ENCODE measurements at regions not wholly inside any gene's neighbourhood (a gene's known extent, or its start where the extent isn't known, plus 50 kb on each side); places are given as distances from the start of the nearest gene placed in this dataset.

- peak; percentile 19 for DNase-seq
Observed at GRCh38 chr2:176544991-176545956, 276.0 kb downstream of the MTX2 start.

DNA sequence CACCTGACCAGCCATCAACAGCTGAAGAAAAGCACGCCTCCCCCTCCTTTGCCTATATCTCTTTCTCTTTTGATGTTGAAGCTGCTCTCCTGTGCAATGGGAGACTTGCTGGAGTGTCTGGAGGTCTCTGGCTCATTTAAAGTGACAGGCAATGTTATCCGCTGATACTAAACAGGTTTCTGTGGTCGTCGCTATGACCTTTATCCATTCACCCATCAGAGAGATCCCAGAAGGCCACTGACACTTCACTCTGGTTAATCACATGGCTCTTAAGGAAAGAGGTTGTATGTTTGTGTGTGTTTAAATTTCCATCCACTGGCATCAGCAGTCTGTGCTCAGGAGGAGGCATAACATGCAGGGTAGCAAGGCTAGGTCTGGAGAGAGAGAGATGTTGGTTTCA is 277.3 kb downstream of the MTX2 start:
- no peak for DNase-seq

DNA sequence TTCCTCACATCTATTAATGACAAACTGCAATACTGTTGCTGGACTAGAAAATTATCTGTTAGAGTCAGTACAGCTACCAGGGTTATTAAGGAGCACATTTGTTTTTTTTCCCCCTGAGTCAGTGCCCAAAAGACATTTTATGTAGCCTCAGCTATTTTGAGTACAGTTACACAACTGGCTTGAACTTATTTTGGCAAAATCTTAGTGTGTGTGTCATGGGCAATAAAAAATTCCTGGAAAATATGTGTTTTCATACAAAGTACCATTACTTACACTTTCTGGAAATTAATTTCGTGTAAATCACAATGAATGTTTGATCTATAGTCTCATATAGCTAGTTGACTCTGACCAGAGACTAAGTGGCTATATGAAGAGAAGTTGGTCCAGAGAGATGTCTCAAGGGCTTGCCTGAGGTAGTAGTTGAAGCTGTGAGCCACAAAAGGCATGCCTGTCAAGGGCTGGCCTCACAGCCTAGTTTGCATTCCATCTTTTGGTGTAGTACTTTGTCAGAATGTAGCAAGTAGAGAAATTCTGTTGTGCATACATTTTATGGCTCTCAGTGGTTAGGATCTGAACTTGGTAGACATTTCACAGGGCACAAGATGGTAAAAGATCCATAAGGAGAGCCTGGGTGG is 283.4 kb downstream of the MTX2 start:
- DNase-seq, result peak; percentile 74

GRCh38 chr2:176553685-176554100 is 284.5 kb downstream of the MTX2 start:
- peak; percentile 69 for DNase-seq

GRCh38 chr2:176554101-176555048 is 285.1 kb downstream of the MTX2 start:
- peak; percentile 60 for DNase-seq

DNA sequence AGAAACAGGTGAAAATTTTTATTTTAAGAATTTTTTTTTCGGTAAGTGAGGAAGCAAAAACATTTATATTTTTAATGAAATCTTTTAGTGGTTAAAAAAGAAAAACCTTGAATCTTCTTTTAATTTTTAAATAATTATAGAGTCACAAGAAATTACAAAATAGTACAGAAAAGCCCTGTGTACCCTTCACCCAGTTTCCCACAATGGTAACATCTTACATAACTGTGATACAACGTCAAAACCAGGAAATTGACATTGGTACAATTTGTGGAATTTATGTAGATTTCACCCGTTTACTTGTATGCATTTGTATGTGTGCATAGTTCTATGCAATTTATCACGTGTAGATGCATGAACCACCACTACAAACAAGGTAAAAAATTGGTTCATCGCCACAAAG is 285.9 kb downstream of the MTX2 start:
- no peak for DNase-seq

GRCh38 chr2:176555781-176556180 is 286.5 kb downstream of the MTX2 start:
- DNase-seq, result no peak

GRCh38 chr2:176556373-176556772 is 287.1 kb downstream of the MTX2 start:
- no peak for DNase-seq

- DNase-seq, result no peak
Observed at GRCh38 chr2:176557821-176558220, 288.6 kb downstream of the MTX2 start.

- DNase-seq, result no peak
Observed at GRCh38 chr2:176558574-176559140, 289.4 kb downstream of the MTX2 start.

- DNase-seq, result peak; percentile 19
Observed at GRCh38 chr2:176560296-176560695, 291.1 kb downstream of the MTX2 start.

DNA sequence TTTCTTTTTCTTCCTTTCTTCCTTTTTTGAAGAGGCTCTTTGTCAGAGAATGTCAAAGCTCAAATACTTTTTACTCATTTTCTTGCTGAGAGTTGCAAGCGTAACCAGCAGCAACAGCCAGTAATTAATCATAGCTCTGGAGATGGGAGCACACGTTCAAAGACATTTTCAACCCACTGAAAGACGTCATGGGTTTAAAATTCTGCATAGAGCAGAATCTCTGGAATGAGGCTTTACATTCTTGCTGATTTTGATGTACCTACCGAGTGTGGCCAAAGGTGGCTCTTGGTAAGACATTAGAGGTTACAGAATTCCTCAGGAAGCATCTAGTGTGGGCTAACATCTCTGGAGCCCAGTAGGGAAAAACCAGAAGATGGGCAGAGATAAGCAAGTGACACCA is 292.5 kb downstream of the MTX2 start:
- peak; percentile 52 for DNase-seq

- DNase-seq, result peak; percentile 67
Observed at GRCh38 chr2:176562359-176563078, 293.3 kb downstream of the MTX2 start.

DNA sequence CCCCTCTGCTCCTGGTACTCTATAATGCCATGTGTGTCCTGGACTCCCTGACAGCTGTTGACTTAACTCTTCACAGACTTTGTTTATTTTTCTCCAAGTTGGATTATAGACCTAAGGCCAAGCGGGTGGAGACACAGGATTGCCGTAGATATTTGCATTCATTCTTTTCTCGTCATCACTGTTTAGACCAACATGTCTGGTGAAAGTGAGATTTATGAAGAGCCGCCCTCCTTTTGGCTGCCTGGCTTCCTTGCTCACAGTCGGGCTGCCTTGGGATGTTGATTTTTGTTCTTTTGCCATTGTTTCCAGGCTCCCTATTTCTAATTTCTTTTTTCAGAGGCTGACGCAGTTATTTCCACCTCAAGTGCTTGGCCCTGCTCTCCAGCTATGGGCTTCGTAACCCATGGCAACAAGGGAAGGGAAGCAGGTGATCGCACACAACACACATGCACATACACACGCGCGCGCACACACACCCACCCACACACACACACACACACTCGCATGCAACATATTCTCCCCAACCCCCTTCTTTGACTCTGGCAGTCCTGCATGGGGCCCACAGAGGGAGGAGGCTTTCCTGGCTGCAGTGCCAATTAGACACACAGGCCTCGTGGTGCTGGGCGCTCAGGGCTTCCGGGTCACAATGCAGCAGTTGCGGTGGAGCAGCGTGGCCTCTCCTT is 296.5 kb downstream of the MTX2 start:
- DNase-seq, result no peak

- DNase-seq, result no peak
Observed at GRCh38 chr2:176566496-176566895, 297.3 kb downstream of the MTX2 start.

DNA sequence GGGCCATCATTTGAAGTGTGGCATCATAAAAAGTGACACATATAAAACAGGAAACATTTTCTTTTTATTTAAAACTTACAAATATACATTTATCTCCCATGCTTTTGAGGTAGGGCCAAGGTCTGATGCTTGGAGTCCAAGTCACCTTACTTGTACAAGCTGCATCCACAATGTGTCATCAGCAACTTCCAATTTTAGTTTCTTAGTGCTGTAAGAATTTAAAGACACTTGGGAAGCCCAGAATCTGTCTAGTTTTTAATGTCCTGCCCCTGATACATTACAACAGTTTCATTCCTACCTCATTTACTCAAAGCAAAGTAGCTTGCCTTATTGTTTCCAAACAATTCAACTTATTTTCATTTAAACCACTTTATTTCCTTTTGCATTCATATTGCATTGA is 297.7 kb downstream of the MTX2 start:
- no peak for DNase-seq

DNA sequence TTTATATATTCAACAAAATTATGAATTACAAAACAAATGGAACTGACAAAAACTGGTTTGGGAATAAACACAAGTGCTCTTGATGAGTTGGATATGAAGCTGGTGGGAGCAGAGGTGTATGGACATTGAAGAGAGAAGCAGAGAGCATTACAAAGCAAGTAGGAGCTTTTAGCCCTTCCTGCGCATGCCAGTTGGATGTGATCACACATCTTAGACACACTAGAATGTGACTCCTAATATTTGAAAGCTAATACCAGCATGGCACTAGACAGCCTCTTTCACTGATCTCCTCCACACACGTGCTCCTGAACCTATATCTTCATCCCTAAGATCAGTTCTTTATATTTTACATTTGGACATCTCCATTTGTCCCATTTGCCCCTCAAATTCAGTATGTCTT is 298.1 kb downstream of the MTX2 start:
- peak; percentile 26 for DNase-seq

DNA sequence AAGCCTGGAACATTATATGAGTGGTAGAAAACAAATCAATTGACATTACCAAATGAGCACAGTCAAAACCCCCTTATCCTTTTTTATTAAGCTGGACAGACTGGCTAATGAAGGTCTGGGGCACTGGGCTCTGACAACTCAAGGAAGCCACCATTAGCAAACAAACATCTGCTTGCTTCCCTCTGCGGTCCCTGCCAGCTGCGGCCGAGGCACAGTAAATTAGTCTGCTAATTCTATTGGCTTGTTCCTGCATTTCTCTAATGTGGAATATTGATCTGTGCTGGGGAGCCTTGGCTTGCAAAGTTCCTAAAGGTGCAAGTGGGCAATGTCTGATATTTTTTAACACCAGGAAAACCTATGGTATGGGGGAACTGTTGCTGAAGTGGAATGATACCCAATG is 300.3 kb downstream of the MTX2 start:
- no peak for DNase-seq

DNA sequence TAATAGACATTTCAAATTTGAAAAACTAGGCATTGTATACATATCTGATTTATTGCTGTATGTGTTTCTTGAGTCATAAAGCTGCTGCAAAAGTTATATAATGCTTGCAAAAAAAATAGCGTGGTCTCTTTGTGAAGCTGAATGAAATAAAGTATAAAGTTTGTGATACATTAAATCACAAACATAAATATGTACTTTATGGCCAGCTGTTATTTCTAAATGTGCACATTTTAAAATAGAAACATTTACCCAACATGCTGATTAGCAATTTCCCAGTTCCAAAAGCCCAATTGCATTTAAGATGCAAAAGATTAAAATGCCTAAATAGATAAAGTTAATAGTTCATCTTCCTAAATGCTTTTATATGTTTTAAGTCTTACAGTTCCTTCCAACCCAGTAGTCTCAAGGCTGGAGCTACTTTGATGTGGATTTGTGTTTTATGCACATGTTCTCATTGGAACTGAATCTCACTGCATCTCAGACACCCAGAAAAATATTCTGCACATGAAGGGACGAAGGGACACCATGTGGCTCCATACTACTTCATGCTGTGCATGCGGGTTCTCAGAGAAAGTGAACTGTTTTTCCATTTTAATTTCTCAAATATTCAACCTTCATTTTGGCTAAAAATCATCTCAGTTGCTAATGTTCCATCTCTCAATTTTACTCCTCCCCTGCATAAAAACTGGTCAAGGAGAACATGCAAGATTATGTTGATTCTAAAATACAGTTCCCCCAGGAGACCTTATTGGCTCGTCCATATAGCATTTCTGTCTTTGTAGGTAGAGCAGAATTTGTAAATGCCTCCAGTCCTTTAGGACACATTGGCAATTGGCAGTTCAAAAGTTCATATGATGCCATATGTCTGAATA is 304.6 kb downstream of the MTX2 start:
- DNase-seq, result no peak

- DNase-seq, result no peak
Observed at GRCh38 chr2:176574484-176575236, 305.4 kb downstream of the MTX2 start.
